ENCODE measurements at regions not wholly inside any gene's neighbourhood (a gene's known extent, or its start where the extent isn't known, plus 50 kb on each side); places are given as distances from the start of the nearest gene placed in this dataset.

GRCh38 chr12:19847294-19848059 is 408.2 kb downstream of the AEBP2 start:
- TF ChIP-seq SPI1 (IDR thresholded peaks at IDR 0.05; ENCODE audit: low read depth, low read length) (peak; percentile 81), POLR2A (IDR thresholded peaks at IDR 0.05; ENCODE audit: low read depth, low read length) (no peak), POLR2AphosphoS5 (IDR thresholded peaks at IDR 0.05; ENCODE audit: low read depth, low read length) (no peak), PAX5 (IDR thresholded peaks at IDR 0.05; ENCODE audit: insufficient read depth, low read length, severe bottlenecking) (no peak), TAF1 (IDR thresholded peaks at IDR 0.05; ENCODE audit: low read depth, low read length) (no peak)

All from GM12891 (cell line).